H1 (cell line): ENCODE measurements at regions not wholly inside any gene's neighbourhood (a gene's known extent, or its start where the extent isn't known, plus 50 kb on each side); places are given as distances from the start of the nearest gene placed in this dataset.

Experiments
- CTCF ChIA-PET: fragments of 300-600 bp; sonication (Branson Sonifier 250); formaldehyde crosslinking; loops from one replicate; lab custom pipeline; 2021; ENCODE audit not compliant: partially characterized antibody; lab: Charles Lee
- POLR2A ChIA-PET: fragments of 300-600 bp; sonication (Branson Sonifier 250); formaldehyde crosslinking; loops from one replicate; lab custom pipeline; 2021; ENCODE audit warnings: inconsistent platforms; ENCODE audit not compliant: partially characterized antibody; lab: Charles Lee
- DNase-seq, 2 experiments: peaks; one replicate each; pipeline versions ENCODE4 v3.0.0 to v3.0.0-alpha.2; 2010 to 2022; ENCODE audit warnings: low spot score in 2 of 2, low read depth in 1 of 2, mixed read lengths in 1 of 2
- FAIRE-seq: peaks from 2 replicates; lab custom pipeline; 2011; peaks lifted over from hg19 to GRCh38; lab: Jason Lieb, UNC
- H2AFZ ChIP-seq: 2 replicates; pipeline ENCODE4 v1.8.1; 2012; ENCODE audit warnings: low read length, inconsistent platforms
- H2AK5ac ChIP-seq: 2 replicates; pipeline ENCODE4 v1.6.1; 2013; ENCODE audit warnings: low read depth, low read length
- H2BK120ac ChIP-seq: replicated peaks from 2 replicates; pipeline ENCODE3; 2013; ENCODE audit warnings: low read depth, low read length, inconsistent platforms
- H2BK12ac ChIP-seq: 2 replicates; pipeline ENCODE4 v1.6.1; 2013; ENCODE audit warnings: low read depth, low read length
- H2BK15ac ChIP-seq: 2 replicates; pipeline ENCODE4 v1.6.1; 2013; ENCODE audit warnings: low read length
- H2BK20ac ChIP-seq: 2 replicates; pipeline ENCODE4 v1.6.1; 2013; ENCODE audit warnings: low read length
- H2BK5ac ChIP-seq: 2 replicates; pipeline ENCODE4 v1.6.1; 2013; ENCODE audit warnings: low read depth, low read length
- H3K14ac ChIP-seq: 2 replicates; pipeline ENCODE4 v1.6.1; 2013; ENCODE audit warnings: inconsistent platforms; ENCODE audit not compliant: insufficient read length
- H3K18ac ChIP-seq: 2 replicates; pipeline ENCODE4 v1.6.1; 2013; ENCODE audit warnings: low read length; ENCODE audit errors: extremely low read depth
- H3K23ac ChIP-seq: 2 replicates; pipeline ENCODE4 v1.6.1; 2013; ENCODE audit warnings: inconsistent platforms; ENCODE audit not compliant: insufficient read length
- H3K23me2 ChIP-seq: 2 replicates; pipeline ENCODE4 v1.6.1; 2013; ENCODE audit warnings: low read depth, low read length
- H3K27ac ChIP-seq: 2 replicates; pipeline ENCODE4 v1.6.1; 2011; ENCODE audit warnings: low read depth, low read length, inconsistent platforms
- H3K27me3 ChIP-seq, 4 experiments: replicated peaks in 1 of 4; 1 replicate in 1 of 4; 2 replicates in 3 of 4; pipeline versions ENCODE4 v1.6.1 to v1.8.1; 2011 to 2013; ENCODE audit warnings: low read length in 3 of 4, mild to moderate bottlenecking in 3 of 4, inconsistent platforms in 2 of 4, mixed read lengths in 2 of 4, moderate library complexity in 1 of 4; ENCODE audit not compliant: control insufficient read depth in 3 of 4, insufficient read depth in 3 of 4; ENCODE audit errors: extremely low read depth in 1 of 4
- H3K36me3 ChIP-seq, 4 experiments: 2 replicates each; pipeline versions ENCODE4 v1.6.1 to v1.8.1; 2011 to 2013; ENCODE audit warnings: mild to moderate bottlenecking in 4 of 4, low read length in 3 of 4, moderate library complexity in 2 of 4, control low read depth in 1 of 4, inconsistent platforms in 1 of 4; ENCODE audit not compliant: insufficient read depth in 4 of 4, control insufficient read depth in 2 of 4
- H3K4ac ChIP-seq: replicated peaks from 2 replicates; pipeline ENCODE3; 2013; ENCODE audit warnings: low read length, low read depth, mixed read lengths, inconsistent platforms; ENCODE audit not compliant: insufficient read length
- H3K4me1 ChIP-seq, 4 experiments: replicated peaks in 1 of 4; 1 replicate in 1 of 4; 2 replicates in 3 of 4; pipeline versions ENCODE4 v1.6.1 to v1.8.1; 2011 to 2013; ENCODE audit warnings: low read length in 3 of 4, inconsistent platforms in 2 of 4, mixed read lengths in 1 of 4; ENCODE audit not compliant: insufficient read depth in 4 of 4, control insufficient read depth in 3 of 4
- H3K4me2 ChIP-seq, 2 experiments: 2 replicates each; pipeline versions ENCODE4 v1.6.1 to v1.8.1; 2011 to 2013; ENCODE audit warnings: low read depth in 2 of 2, low read length in 2 of 2, control low read depth in 1 of 2, inconsistent platforms in 1 of 2, mild to moderate bottlenecking in 1 of 2; ENCODE audit not compliant: insufficient read depth in 1 of 2
- H3K4me3 ChIP-seq, 4 experiments: fragments of 200-600, 300-600 bp in 1 of 4; sonication (generic), shearing (Covaris generic), sonication (Bioruptor Twin) in 1 of 4; 2 replicates each; pipeline versions ENCODE4 v1.5.1 to v1.8.1; 2011 to 2016; ENCODE audit warnings: low read length in 4 of 4, low read depth in 3 of 4, control low read depth in 2 of 4, inconsistent platforms in 2 of 4, mild to moderate bottlenecking in 2 of 4, mixed read lengths in 1 of 4, moderate library complexity in 1 of 4; ENCODE audit not compliant: insufficient read depth in 2 of 4; ENCODE audit errors: extremely low read depth in 1 of 4
- H3K56ac ChIP-seq: replicated peaks from 2 replicates; pipeline ENCODE3; 2013; ENCODE audit warnings: low read depth, mild to moderate bottlenecking, mixed read lengths, low read length, inconsistent platforms; ENCODE audit not compliant: insufficient read length
- H3K79me1 ChIP-seq: 2 replicates; pipeline ENCODE4 v1.6.1; 2013; ENCODE audit warnings: low read depth, low read length, control low read depth
- H3K79me2 ChIP-seq, 2 experiments: 2 replicates each; pipeline versions ENCODE4 v1.6.1 to v1.8.1; 2012 to 2013; ENCODE audit warnings: low read length in 2 of 2, mild to moderate bottlenecking in 2 of 2, inconsistent platforms in 1 of 2; ENCODE audit not compliant: insufficient read depth in 2 of 2, control insufficient read depth in 1 of 2
- H3K9ac ChIP-seq, 4 experiments: replicated peaks in 1 of 4; 1 replicate in 1 of 4; 2 replicates in 3 of 4; pipeline versions ENCODE4 v1.6.1 to v1.8.1; 2011 to 2013; ENCODE audit warnings: low read depth in 3 of 4, low read length in 3 of 4, control low read depth in 2 of 4, mild to moderate bottlenecking in 2 of 4, moderate library complexity in 2 of 4, inconsistent platforms in 1 of 4; ENCODE audit errors: extremely low read depth in 1 of 4
- H3K9me3 ChIP-seq, 2 experiments: 2 replicates each; pipeline versions ENCODE4 v1.6.1 to v1.8.1; 2012 to 2013; ENCODE audit warnings: mild to moderate bottlenecking in 2 of 2, moderate library complexity in 2 of 2, control low read depth in 1 of 2, inconsistent platforms in 1 of 2, low read depth in 1 of 2, low read length in 1 of 2, mixed read lengths in 1 of 2; ENCODE audit not compliant: insufficient read depth in 2 of 2
- H4K20me1 ChIP-seq, 2 experiments: replicated peaks in 1 of 2; 2 replicates each; pipeline versions ENCODE3 to v1.8.1; 2011 to 2013; ENCODE audit warnings: inconsistent platforms in 2 of 2, low read length in 2 of 2, mild to moderate bottlenecking in 1 of 2; ENCODE audit not compliant: insufficient read depth in 2 of 2, control insufficient read depth in 1 of 2
- H4K5ac ChIP-seq: 2 replicates; pipeline ENCODE4 v1.6.1; 2013; ENCODE audit warnings: low read length, low read depth, mixed read lengths, inconsistent platforms; ENCODE audit not compliant: insufficient read length
- H4K8ac ChIP-seq: 2 replicates; pipeline ENCODE4 v1.8.0; 2013; ENCODE audit warnings: mild to moderate bottlenecking, moderate library complexity, low read length, inconsistent platforms; ENCODE audit not compliant: insufficient read depth; ENCODE audit errors: extremely low read depth
- H4K91ac ChIP-seq: replicated peaks from 2 replicates; pipeline ENCODE3; 2013; ENCODE audit warnings: low read length, mixed read lengths, inconsistent platforms; ENCODE audit not compliant: insufficient read length
- BACH1 ChIP-seq: IDR thresholded peaks from 2 replicates; pipeline ENCODE4 v1.6.1; 2012; ENCODE audit warnings: low read length, improper control_type of control experiment
- GTF2F1 ChIP-seq: IDR thresholded peaks from 2 replicates; pipeline ENCODE4 v1.6.1; 2012; ENCODE audit warnings: low read depth, low read length, improper control_type of control experiment, borderline replicate concordance
- RBBP5 ChIP-seq: IDR thresholded peaks from 2 replicates; pipeline ENCODE4 v1.7.1; 2012; ENCODE audit warnings: low read depth, mild to moderate bottlenecking, inconsistent platforms, low read length, moderate library complexity, borderline replicate concordance
- SP2 ChIP-seq: IDR thresholded peaks from 2 replicates; pipeline ENCODE4 v1.6.1; 2012; ENCODE audit warnings: mild to moderate bottlenecking, low read length, inconsistent platforms
- WGBS, 2 experiments: shearing (Covaris generic) in 1 of 2; methylation state at CpG; one replicate each; pipeline versions ENCODE4 v1.1.6 to v1.1.7; 2013 to 2015; ENCODE audit warnings: low lambda C conversion rate in 2 of 2, mixed read lengths in 2 of 2, inconsistent platforms in 1 of 2, low coverage in 1 of 2, missing lambda C conversion rate in 1 of 2; ENCODE audit not compliant: insufficient replicate concordance in 2 of 2, insufficient coverage in 1 of 2, insufficient read length in 1 of 2; ENCODE audit errors: extremely low coverage in 1 of 2, missing lambda C conversion rate in 1 of 2; 5-methylcytosine and 5-hydroxymethylcytosine counted together
- TF ChIP-seq, protein P1 (sequence below): IDR thresholded peaks from 2 replicates; pipeline ENCODE4 v1.6.1; 2011; ENCODE audit warnings: low read depth, mild to moderate bottlenecking, low read length; ENCODE audit not compliant: insufficient read depth

DNA sequence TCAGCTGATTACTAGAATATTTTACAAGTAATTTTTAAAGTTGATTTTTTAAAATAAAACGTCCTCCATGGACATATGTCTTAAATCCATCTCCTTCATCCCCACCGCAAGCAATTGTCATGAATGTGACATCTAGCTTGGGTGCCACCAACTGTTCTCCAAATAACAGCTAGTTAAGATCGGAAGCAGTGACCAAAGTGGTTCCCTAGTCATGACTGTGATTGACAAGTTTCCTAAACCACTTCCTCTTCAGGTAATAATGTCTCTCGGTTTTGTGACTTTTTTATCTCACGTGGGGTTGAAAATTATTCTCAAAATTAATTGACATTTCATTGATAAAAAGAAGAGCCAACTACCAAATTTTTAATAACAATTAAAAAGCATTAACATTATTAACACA is 135.3 kb upstream of the MIR17HG start:
- H2BK20ac ChIP-seq: no peak overlapping the region
- no peak overlapping the region for H3K18ac ChIP-seq
- DNase-seq (no peak), FAIRE-seq (no peak)
- H3K4me3 ChIP-seq: no peak overlapping the region
- H4K91ac ChIP-seq: no peak overlapping the region
- no peak overlapping the region for H3K27ac ChIP-seq
- H3K9me3 ChIP-seq: no peaks in the 10 kb centered on the region
- no peak overlapping the region for H3K9ac ChIP-seq
- TF ChIP-seq GTF2F1 (no peak), RBBP5 (no peak), SP2 (no peak), BACH1 (no peak)
- TF ChIP-seq, protein P1, sequence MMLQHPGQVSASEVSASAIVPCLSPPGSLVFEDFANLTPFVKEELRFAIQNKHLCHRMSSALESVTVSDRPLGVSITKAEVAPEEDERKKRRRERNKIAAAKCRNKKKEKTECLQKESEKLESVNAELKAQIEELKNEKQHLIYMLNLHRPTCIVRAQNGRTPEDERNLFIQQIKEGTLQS: no peak
- no peak overlapping the region for H2AK5ac ChIP-seq
- no peak overlapping the region for H3K4ac ChIP-seq
- H4K5ac ChIP-seq: no peak overlapping the region
- no peaks in the 10 kb centered on the region for H3K79me2 ChIP-seq
- no peak overlapping the region for H4K8ac ChIP-seq
- no peaks in the 10 kb centered on the region for H3K23me2 ChIP-seq
- H2BK12ac ChIP-seq: no peak overlapping the region
- H3K36me3 ChIP-seq: no peaks in the 10 kb centered on the region
- H2BK120ac ChIP-seq: no peak overlapping the region
- H3K79me1 ChIP-seq: no peaks in the 10 kb centered on the region
- CTCF ChIA-PET: interaction anchor here (1.3 kb wide), 2 partner anchors 17 to 81 kb away, joined by 3 to 4 read pairs; no protein-coding TSS in a partner anchor
- H4K20me1 ChIP-seq: no peaks in the 10 kb centered on the region
- no peak overlapping the region for H2AFZ ChIP-seq
- peaks cover 0 to 20% (median 8%) of the 10 kb centered on the region in 4 experiments; a peak in 4 of 7 replicates for H3K27me3 ChIP-seq
- no peak overlapping the region for H3K56ac ChIP-seq
- H3K4me2 ChIP-seq: no peak overlapping the region
- H2BK5ac ChIP-seq: no peak overlapping the region
- H3K4me1 ChIP-seq: peaks cover 0 to 7% (median 1%) of the 10 kb centered on the region in 4 experiments; a peak in 2 of 7 replicates
- 82% methylated on average over 5 of the region's 5 CpGs; no CpG with 5 or more reads in 1 of the 2 experiments for WGBS, 2 experiments
- H3K23ac ChIP-seq: no peak overlapping the region
- POLR2A ChIA-PET: no interaction called here
- H2BK15ac ChIP-seq: no peak overlapping the region
- H3K14ac ChIP-seq: no peak overlapping the region
